GM12864 (cell line): ENCODE measurements at regions not wholly inside any gene's neighbourhood (a gene's known extent, or its start where the extent isn't known, plus 50 kb on each side); places are given as distances from the start of the nearest gene placed in this dataset.
"Not testable (repeated sequence)": the region's sequence is repeated elsewhere in the genome, so short reads cannot be mapped to it uniquely, and the experiment has no call there.

Experiments
- DNase-seq: peaks from one replicate; pipeline ENCODE4 v3.0.0-alpha.2; 2011; ENCODE audit warnings: low read depth
- H3K4me3 ChIP-seq: 2 replicates; pipeline ENCODE4 v1.5.1; 2011; ENCODE audit warnings: mild to moderate bottlenecking, low read depth, low read length, control low read depth
- CTCF ChIP-seq: IDR thresholded peaks from 2 replicates; pipeline ENCODE4 v1.5.1; 2011; ENCODE audit warnings: low read depth, mild to moderate bottlenecking, moderate library complexity, low read length, control low read depth, inconsistent platforms; ENCODE audit errors: missing control alignments

GRCh38 chr2:138382672-138383071, 118.9 kb upstream of the SPOPL start:
- H3K4me3 ChIP-seq, result no peak overlapping the region
- no peak for DNase-seq
- no peak for TF ChIP-seq CTCF

GRCh38 chr2:138386191-138386590, 115.4 kb upstream of the SPOPL start:
- H3K4me3 ChIP-seq, DNase-seq: not testable (repeated sequence)

GRCh38 chr2:138389063-138389462, 112.5 kb upstream of the SPOPL start:
- TF ChIP-seq CTCF, result no peak
- DNase-seq, result no peak
- H3K4me3 ChIP-seq, result no peak overlapping the region

- DNase-seq, result no peak
- no peak for TF ChIP-seq CTCF
- H3K4me3 ChIP-seq, result no peak overlapping the region
These were observed 111.1 kb upstream of the SPOPL start for GRCh38 chr2:138390316-138390945.

DNA sequence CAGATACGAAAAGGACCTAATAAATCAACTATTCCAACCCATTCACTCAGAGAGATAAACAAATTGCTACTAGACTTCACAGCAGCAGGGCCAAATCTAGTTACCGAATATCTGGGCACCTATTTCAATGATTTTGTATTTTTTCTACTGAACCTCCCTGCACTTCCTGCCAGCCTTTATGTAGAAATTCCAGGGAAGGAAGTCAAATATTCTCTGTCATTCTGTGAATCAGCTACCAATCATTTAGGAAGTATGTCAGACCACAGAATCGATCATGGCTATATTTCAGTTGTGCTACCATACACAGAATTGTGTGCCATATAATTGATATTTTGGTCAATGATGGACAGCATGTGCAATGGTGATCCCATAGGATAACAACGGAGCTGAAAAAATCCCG, 109.6 kb upstream of the SPOPL start:
- H3K4me3 ChIP-seq, result no peak overlapping the region
- no peak for TF ChIP-seq CTCF
- DNase-seq, result no peak

GRCh38 chr2:138395565-138396306, 105.8 kb upstream of the SPOPL start:
- no peak for DNase-seq
- TF ChIP-seq CTCF, result no peak
- H3K4me3 ChIP-seq, result no peak overlapping the region

DNA sequence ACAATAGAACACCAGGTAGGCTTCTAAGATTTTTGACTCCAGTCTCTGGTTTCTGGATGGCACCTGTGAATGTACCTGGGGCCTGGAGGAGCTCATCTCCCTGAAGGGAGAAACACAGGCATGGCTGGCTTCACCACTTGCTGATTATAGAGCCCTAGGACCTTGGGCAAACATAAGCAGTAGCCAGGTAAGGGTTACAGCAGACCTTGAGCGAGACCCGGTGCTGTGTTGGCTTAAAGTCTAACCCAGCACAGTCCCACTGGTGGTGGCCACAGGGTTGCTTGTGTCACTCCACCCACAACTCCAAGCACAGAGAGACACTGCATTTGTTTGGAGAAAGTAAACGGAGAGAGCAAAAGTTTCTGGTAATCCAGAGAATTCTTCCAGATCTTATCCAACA, 104.7 kb upstream of the SPOPL start:
- no peak for TF ChIP-seq CTCF
- DNase-seq, result no peak
- no peak overlapping the region for H3K4me3 ChIP-seq
